NCI-H187 treated with DMSO at 0.1 percent for 48 hours (cell line): ENCODE measurements at regions not wholly inside any gene's neighbourhood (a gene's known extent, or its start where the extent isn't known, plus 50 kb on each side); places are given as distances from the start of the nearest gene placed in this dataset.
"Not testable (repeated sequence)": the region's sequence is repeated elsewhere in the genome, so short reads cannot be mapped to it uniquely, and the experiment has no call there.

ENCODE experiments used
- DNase-seq: peaks from one replicate; lab custom pipeline; 2025; lab: John Stamatoyannopoulos, UW

DNA sequence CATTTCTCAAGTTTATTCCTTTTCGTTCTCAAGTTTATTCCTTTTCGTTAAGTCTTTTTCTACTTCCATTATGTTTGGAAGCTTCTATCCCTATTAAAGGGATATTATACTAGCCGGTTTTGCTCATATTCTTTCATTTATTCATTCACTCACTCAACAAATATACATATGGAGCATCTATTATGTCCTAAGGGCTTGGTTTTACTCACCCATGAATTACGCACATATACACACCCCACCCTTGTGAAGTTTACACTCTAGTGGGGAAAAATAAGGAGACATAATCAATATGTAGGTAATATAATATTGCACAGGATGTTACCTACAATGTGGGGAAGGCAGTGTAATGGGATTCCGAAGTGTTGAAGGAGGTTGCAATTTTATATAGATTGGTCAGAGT lies 90.5 kb downstream of the ACTL7B start:
- no peak for DNase-seq

DNA sequence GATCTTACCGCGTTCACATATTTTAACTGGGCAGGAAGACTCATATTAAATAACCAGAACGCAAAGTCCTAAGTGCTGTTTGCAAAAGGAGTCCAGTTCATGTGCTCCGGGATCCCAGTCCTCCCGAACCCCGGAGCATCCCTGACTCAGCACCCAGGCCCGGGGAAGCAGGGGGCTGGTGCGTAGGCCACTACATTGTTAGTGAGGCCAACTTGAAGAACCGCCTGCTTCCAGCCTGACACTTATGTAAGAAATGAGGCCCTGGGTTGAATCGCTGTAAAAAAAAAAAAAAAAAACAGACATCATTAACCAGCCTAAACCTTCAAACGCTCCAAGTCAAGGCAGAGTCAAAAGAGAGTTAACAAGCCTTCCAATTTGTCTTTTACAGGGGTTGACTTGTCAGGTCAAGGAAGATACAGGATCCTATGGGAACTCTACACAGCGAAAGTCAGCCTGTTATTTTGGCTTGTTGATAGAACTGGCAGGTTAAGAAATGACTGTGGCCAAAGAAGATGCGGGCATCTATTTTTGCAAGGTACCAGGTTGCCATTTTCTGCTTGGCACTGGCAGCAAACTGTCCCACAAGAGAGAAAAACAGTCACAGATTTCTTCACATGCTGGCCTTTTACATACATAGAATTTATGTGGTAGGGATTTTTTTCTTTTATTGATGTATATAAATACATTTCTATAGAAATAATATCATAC lies 93.3 kb downstream of the ACTL7B start:
- DNase-seq = no peak

DNA sequence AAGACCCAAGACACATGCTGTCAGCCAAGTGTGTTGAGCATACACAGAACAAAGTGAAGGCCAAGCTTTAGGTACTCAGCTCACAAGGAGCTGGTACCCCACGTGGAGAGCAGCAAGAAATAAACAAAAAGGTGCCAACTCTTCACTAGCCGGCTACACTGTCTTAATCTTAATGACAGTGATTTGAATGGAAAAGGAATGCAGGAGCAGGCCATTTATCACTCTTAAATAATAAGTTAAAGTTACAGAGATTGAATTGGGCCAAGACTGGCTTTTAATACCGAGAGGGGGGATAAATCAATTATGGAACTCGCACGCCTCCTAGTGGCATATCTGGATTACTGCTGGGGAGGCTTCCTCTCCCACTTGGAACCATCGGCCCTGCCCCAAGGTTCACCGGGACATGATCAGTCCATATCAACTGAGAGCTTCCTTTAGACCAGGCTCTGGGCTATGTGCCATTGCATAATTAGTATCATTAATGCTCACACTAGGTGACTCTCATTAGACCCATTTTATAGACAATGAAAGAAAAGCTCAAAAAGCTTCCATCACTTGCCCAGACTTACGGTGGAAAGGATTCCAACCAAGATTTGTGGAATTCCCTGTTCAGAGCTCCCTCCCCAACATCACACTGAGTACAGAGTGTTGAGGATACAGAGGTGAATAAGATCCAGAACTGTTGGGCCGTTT lies 94.0 kb downstream of the ACTL7B start:
- DNase-seq = no peak

DNA sequence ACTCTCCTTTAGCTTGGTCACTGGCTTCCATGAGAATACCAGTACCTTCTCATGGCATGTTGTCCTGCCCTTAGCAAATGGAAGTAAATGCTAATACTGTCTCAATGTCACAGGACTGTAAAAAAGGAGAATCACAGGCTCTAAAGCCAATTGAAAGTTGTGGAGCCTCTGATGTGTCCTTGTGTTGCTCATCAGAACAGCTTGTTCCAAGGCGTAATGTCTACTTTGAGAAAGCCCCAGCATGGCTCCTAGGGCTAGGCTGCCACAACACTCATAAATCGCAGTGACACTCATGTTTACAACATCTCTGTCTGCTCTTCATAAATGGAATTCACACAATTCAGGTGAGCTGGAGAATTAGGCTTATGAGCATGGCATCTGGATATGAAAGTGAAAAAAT lies 94.9 kb downstream of the ACTL7B start:
- no peak for DNase-seq

DNA sequence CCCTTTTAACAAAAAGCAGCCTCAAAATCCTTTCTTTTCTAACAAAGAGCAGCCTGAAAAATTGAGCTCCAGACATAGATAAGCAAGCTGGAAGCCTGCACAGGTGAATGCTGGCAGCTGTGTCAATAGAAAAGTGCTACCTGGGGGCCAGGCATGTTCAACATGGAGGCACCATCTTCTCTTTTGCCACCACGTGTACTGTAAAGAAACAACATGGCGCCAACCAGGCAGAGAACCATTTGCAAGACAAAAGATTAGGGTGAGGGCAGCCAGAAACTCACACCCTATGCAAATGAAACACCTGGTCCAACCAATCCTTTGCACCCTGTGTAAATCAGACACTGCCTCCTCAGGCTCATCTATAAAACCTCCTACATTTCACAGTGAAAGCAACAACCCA lies 96.0 kb downstream of the ACTL7B start:
- DNase-seq = no peak

DNA sequence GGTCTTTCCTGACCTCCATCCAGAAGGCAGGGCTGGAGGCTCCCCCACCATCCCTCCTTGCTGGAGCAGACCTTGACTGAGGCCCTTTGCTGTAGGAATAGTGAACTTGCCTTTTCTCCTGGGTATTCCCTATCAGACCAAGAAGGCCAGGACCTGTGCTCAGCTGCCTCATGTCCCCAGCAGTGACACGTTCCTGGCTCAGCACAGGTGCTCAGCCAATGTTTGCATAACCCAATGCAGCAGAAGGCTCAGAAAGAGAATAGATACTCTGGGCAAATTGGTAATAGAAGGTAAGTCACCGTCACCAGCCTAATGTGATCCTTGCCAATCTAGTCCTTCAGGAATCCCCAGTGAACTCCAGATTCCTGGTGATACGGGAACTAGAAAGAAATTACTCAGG lies 96.4 kb downstream of the ACTL7B start:
- DNase-seq = no peak

DNA sequence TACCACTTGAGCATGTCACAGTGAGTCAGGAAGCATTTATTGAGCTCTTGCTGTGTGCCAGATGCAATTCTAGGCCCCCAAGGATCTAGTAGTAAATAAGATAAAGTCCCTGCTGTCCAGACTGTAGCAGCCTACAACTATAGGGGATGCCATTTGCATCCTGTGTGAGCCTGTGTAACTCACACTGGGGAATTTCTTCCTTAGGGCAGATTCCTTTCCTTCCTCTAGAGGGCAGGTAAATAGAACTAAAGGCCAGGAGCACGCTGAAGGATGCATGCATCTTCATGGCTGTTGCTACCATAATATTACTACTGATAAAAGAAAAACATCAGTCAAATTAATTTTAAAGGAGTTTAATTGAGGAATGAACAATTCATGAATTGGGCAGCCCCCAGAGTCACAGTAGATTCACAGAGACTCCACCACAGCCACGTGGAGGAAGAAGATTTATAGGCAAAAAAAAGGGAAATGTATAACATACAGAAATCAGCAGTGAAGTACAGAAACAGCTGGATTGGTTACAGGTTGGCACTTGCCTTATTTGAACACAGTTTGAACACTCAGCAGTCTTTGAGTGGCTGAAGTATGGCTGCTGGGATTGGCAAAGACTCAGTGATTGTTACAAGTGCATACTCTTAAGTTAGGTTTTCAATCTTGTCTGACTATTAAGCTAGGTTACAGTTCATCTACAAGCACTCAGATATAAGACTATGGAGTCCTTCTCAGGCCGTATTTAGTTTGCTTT lies 98.9 kb downstream of the ACTL7B start:
- no peak for DNase-seq

DNA sequence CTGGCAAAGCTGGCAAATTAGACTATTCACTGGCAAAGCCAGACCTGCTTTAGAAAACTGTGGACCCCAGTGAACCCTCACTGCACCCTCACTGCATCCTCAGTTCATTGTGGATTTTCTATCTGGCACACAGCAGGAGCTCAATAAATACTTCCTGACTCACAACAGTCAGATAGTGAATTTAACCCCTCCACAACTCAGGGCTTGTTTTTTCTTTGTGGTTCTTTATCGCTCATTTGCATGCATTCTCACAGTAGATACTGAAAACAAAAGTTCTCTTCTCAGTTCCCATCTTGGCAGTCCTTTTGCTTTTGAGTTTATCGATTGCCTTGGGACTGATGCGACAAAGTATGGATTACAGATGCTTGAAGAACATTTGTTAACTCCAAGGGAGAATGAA lies 99.8 kb downstream of the ACTL7B start:
- DNase-seq = no peak

DNA sequence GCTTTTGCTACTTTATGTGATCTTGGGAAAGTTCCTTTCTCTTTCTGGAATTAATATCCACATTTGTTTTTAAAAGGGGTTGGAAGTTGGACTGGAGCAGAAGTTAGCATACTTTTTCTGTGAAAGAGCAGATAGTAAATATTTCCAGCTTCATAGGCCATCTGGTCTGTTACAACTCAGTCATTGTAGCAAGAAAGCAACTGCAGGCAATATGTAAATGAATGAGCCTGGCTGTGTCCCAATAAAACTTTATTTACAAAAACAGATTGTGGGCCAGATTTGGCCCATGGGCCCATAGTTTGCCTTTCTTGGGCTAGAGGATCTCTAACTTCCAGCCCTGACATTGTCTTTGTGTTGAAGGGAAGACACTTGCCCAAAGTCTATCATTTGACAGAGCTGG lies 104.4 kb downstream of the ACTL7B start:
- no peak for DNase-seq

DNA sequence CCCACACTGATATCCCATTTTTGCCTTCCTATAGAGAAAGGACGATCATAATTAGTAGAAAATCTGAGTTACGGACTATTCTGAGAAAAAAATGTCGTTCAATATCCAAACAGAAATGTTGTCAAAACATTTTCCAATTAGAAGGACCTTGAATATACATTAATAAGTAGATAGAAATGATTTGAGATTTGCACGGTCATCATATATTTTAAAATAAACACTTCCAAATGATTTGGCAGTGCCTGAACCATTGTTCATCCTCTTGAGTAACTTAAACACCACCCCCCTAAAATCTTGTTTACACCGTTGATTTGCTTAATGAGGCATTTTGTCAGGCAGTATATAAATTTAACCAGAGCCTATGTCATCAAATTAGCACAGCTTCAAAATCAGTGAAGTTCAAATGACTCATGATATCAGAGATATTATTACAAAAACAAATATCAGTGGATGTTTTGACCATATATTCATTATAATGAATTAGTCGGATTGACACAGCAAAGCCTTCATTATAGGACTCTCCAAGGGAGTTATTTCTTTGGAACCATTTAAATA lies 105.0 kb downstream of the ACTL7B start:
- no peak for DNase-seq

DNA sequence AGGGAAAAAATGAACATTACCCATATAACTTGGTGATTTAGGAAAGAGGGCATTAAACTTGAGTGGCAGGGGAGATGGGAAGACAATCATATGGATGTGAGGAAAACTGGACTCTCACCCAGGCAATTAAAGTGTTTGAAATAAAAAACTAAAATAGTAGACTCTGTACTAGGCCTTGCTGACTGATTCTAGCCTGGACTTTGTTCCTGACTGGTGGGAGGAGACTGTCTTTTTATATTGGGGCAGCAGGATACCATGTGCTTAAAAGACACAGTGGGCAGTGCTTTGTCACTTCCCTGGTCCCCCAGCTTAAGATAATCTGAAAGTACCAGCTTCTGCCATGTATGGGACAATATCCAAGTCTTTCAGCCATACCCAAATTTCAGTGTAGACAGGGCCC lies 107.0 kb downstream of the ACTL7B start:
- DNase-seq = no peak

DNA sequence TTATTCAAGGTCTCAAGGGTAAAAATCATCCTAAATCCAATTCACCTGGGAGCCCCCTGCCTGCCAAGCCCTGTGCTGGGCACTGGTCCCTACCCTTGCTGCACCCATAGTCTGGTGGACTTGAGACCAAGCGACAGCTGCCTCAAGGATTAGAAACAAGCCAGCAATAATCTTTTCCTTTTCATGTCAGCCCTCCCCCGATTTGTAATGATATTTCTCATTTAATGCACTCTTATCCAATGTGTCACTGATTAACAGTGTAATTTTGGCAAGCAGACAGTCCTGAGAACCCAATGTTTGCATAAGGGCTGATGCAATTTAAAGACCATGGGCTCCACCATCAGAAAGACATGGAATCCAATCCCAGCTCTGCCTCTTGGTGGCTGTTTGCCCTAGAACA lies 108.9 kb downstream of the ACTL7B start:
- DNase-seq = no peak

DNA sequence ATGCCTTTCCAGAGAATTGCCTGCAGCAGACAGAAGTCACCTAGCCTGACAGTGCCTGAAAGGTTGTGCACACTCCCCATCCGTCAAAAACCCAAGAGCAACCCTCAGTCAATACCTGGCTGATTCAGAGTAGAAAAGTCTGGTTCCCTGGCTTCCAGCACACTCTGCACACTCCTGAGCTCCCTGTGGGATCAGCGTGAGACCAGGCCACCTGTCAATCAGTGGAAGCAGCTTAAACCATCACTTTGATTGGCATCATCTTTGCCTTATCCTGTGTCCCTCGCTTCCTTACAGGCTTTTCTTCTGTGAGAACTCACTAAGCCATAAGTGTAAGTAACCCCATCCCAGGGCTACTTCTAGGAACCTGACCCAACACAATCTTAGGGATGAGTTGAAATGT lies 109.8 kb downstream of the ACTL7B start:
- no peak for DNase-seq

DNA sequence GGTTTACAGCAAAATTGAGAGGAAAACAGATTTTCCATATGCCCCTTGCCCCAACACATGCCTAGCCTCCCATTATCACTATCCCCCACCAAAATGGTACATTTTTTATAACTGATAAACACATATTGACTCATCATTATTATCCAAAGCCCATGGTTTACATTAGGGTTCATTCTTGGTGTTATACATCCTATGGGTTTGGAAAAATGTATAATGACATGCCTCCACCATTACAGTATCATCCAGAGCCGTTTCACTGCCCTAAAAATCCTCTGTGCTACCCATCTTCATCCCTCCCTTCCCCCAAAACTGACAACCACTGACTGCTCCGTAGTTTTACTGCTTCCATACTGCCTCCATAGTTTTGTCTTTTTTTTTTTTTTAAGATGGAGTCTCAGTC lies 111.1 kb downstream of the ACTL7B start:
- DNase-seq = no peak

DNA sequence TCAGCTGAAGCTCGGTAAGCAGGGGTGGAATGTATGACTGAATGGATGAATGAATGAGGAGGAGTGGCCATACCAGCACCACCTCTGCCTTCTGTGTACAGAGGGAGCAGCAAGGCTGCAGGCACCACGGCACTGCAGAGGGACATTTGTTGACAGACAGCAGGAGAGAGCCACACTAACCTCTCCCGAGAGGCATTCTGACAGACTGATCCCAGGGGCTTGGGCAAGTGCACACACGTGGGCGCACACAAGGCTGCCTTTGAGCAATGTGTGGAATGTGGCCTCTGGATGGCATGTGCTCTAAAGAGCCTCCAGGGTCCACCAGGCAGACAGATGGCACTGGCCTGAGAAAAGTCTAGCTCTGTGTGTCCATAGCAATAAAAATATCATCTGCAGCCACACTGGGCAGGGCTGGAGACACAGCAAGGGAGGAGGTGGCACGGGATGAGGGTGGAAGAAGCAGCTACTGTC lies 111.8 kb downstream of the ACTL7B start:
- DNase-seq = no peak

DNA sequence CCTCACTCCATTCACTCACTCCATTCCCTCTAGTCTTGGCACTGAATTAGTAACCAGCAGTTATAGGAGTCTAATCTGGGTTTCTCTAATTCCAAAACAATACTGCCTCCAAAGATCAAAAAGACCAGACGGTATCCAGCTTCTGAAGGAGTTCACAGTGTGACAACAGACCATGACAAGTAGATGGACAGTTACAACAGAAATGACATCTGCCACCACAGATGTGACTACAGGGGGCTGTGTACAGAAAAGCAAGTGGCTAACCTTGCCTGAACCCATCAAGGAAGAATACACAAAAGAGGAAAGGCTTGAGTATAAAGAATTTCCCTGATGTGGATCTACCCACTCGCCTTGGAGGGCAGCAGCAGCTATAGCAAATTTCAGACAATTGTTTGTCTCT lies 112.4 kb downstream of the ACTL7B start:
- no peak for DNase-seq

DNA sequence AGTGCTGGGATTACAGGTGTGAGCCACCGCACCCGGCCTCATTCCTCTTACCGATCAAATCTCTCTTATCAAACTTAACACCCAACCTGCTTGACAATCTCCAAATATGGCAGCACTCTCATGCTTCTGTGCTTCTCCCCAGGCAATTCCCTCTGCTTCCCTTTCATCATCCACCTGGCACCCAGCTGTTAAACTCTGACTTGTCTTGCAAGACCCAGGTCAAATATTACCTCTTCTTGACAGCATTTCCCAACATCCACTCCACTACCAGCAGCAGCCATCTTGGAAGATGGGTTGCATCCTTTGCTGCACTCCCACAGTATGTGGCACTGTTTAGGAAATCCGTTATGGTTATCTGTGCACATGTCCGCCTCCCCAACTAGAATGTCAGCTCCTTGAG lies 113.6 kb downstream of the ACTL7B start:
- DNase-seq = no peak

DNA sequence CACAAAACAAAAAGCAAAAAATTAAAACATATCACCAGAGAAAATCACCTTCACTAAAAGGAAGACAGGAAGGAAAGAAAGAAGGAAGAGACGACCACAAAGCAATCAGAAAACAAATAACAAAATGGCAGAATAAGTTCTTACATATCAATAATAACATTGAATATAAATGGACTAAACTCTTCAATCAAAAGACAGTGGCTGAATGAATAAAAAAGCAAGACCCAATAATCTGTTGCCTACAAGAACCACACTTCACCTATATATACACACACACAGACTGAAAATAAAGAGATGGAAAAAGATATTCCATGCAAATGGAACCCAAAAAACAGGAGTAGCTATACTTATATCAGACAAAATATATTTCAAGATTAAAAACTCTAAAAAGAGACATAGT lies 124.5 kb downstream of the ACTL7B start:
- not testable (repeated sequence) for DNase-seq

DNA sequence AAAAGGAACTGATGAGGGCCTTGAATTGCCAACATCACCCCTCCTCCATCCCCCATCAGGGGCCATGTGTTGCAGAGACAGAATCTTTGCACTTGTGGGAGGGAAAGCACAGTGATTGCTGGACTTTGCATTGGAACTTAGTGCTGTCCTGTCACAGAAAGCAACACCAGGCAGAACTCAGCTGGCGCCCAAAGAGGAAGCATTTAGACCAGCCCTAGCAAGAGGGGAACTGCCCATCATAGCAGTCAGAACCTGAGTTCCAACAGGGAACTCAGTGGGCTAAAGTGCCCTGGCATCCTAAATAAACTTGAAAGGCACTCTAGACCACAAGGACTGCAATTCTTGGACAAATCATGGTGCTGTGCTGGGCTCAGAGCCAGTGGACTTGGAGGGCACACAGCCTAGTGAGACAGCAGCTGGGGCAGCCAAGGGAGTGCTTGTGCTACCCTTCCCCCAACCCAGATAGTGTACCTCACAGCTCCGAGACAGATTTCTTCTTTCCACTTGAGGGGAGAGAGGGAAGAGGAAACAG lies 128.1 kb downstream of the ACTL7B start:
- DNase-seq = no peak

DNA sequence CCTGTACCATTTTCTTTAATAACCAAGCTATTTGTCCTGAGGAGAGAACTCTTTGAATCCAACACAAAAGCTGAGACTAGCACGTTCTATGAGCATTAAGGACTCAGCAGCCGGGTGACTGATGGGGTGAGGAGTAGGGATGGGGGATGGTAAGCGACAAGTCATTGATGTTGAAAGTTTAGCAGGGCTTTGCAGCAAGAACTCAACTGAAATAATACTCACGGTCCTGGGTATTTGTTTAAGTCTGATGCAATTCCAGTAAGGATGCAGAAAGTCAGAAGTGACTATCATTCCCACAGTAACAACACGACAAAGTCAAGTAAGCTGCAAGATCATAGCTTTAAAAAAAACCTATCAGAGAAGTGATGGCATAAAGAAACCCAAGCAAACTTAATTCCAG lies 131.1 kb downstream of the ACTL7B start:
- no peak for DNase-seq

DNA sequence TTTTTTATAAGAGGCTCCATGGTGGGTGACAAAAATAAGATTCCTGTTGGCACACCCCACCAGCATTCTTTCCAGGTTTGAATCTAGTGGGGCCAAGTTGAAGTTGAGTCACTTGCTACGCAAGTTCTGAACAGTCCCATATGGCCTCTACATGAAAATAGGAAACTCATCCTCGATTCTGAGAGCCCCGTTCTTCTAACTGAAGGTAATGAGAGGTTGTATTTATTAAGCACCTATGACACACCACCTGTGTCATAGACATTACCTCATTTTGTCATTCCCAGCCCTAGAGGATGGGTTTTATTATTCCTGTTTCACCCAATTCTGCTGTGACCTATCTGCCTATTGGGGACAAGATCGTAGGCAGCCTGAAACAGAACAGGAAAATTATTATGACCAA lies 131.7 kb downstream of the ACTL7B start:
- DNase-seq = no peak

DNA sequence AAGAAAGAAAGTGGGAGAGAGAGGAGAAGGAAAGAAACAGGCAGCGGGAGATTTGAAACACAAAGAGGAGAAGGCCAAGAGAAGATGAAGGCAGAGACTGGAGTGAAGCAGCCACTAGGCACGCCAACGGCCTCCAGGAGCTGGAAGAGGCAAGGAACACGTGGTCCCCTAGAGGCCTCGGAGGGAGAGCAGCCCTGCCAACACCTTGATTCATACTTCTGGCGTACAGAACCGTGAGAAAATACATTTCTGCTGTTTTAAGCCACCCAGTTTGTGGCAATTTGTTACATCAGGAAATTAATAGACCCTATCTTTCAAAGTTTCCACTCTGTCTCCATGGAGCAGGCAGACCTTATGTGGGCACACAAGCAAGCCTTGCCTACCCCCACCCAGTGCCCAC lies 133.4 kb downstream of the ACTL7B start:
- no peak for DNase-seq

DNA sequence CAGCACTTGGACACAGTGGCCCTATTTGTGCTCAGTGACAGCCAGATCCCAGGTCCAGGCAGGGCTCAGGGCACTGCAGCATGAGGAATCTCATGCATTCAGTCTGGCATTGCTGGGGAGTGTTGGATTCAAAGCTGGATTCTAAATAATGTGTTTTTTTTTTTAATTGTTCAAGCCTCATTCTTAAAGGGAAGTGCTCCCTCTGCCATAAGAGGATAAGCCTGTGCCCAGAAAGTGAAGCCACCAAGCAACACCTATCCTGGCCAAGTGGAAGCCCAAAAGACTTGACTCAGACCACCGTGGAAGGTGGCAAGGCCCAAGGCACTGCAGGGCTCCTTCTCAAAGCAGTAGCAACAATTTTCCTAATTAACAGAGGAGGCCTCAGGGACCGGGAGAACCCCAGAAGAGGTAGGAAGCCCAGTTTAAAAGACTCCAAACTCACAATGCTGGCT lies 135.6 kb downstream of the ACTL7B start:
- DNase-seq = no peak
